GM19025 (cell line): ENCODE measurements at regions not wholly inside any gene's neighbourhood (a gene's known extent, or its start where the extent isn't known, plus 50 kb on each side); places are given as distances from the start of the nearest gene placed in this dataset.

ENCODE experiments used
- ATAC-seq: cut with Tn5 transposase; IDR thresholded peaks from one replicate; pipeline ENCODE4 v1.9.1; 2021; ENCODE audit warnings: mild to moderate bottlenecking, low read depth, moderate library complexity; ENCODE audit not compliant: unreplicated experiment

DNA sequence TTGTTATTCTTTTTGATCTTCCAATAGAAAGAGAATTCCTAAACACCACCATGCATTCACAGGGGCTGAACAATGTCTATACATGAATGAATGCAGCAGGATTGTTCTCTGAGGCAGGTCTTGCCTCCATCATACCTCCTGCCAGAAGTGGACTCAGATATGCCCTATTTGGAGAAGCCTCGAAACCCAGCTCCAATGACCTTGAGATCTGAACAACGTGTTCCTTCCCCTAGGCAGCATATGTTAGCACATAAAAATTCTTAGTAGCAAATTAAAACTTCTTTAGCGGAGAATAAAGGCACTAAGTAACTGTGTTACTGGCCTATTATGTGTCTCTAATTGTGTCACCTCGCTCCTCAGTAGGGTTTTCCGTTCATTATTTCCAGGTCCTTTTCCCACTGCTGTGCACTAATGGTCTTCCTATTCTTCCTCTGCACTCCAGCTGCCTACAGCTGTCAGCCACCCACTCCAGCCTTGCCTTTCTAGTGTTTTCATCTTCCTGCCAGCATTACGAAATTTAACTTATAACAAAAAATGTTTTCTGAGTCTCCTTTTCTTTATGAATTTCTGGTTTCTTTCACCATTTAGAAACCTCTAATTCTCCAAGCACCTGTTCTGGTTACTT, 62.6 kb upstream of the IGF1 start:
- no peak for ATAC-seq

DNA sequence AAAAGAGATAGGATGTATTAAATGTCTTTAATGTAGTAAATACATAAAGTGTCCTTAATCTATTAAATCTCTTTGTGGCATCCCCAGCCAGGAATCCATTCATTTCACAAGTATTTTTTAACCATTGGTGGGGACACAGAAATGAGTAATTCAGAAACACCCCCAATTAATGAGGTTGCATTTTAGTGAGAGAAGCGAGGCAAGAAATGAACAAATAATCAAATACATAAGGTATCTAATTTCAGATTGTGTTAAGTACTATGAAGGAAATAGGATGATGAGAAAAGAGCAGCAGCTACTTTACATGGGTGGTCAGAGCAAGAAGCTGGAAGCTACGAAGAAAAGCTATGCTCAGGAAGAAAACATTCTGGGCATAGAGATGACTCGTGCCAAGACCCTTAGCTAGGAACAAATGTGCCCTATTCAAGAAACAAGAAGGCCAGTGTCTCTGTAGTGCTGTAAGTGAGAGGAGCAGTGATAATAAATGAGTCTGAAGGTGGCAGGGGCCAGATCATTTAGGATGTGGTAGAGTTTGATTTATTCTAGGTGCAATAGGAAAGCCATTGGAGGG, 60.5 kb upstream of the IGF1 start:
- no peak for ATAC-seq

DNA sequence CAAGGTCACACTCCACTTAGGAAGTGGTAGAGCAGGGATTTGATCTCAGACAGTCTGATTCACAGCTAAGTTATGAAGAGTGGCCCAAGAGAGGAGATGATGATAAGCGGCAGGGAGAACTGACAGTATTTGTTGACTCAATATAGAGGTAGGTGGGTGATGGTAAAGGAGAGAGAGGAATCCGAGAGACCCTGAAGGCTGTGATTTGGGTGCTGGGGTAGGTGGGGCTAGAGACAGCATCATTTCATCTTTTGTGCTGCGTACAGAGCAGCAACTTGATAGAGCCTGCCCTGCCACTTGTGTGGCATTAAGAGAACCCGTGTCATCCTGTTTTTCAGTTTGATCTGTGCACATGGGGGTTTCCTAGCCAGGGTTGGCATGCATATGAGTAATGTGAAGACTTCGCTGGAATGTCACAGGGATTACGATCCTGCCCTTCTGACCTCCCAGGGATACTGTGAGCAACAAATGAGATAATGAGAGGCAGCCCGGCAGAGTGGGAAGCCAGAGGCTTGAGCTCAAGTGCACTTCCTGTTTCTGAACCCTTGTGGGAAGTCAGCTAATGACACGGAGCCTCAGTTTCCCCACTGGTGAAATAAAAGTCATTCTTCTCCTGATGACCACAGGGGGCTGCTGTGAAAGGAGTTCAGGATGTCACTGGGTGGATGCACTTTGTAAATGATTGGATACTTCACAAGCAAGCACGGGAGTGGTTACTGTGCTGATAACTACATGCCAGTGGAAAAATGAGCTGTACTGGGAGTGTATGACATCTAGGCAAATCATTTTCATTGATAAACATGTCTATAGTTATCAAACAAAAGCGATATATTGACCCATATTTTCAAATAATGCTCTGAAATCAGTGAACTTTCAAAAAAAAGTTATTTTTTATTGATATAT, 59.5 kb upstream of the IGF1 start:
- ATAC-seq: no peak

DNA sequence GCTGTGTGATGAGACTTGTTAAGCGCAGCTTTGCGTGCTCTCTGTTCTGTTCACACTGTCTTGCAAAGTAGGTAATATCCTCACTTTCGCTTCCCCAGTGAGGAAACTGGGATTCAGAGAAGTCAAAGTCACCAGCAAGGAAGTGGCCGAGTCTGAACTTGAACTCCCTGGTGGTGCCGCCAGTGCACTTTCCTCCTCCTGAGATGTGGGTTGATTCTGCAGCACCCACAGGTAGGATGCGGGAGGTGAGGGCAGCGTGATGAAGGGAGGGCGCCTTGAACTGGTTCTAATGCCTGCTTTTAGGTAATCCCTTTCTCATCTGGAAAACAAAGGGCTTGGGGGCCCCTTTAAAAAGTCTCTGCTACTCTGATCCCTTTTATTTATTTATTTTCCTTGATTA, 54.9 kb upstream of the IGF1 start:
- no peak for ATAC-seq

DNA sequence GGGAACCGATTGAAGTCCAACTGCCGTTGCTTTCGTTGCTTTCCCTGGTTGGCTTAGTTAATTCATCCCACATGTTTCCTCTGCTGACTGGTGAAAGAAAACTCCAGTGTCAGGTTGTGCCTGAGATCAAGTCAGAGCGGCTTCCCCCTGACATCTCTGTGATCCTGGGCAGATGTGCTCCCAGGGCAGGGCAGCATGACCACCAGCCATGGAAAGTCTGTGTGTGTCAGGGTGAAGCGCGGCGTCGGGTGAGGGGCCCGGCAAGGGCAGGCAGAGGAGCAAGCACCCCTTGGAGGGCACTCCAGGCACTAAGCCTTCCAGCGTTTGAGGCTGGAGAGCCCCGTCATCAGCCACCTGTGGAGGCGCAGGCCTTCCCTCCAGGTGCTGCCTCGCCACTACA, 54.5 kb upstream of the IGF1 start:
- no peak for ATAC-seq

DNA sequence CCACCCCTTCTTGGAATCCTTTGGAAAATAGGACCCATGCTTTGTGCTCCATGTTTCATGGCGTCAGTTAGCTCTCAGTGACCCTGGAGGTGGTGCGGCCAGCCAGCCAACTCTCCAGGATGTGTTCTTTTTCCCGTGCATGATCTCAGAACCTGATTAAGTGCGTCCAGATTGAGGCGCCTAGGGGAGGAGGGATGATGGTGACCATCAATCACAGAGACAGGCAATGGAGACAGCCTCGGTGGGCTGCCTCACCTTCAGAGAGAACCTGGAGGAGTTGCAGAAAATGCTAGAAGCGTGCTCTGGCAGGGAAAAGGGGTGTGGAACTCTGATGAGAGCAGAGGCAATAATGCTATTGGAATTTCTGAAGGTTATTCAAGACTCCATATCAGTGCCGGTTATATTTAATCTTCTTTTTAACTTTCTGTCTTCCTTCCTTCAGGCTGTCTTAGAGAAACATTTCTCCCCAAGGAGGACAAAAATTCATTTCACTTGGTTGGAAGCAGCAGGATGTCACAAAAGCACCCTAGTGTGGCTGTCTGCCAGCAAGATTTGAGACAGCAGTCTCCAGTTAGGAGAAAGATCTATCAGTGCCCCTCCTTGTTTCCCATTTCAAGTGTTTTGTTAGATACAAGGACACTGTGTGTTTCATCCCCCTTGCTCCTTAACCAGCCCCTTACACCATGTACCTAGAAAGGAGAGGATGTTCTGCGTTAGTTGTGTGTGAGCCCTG, 53.3 kb upstream of the IGF1 start:
- no peak for ATAC-seq
